GM12891 (cell line): ENCODE measurements at regions not wholly inside any gene's neighbourhood (a gene's known extent, or its start where the extent isn't known, plus 50 kb on each side); places are given as distances from the start of the nearest gene placed in this dataset.

Experiments
- PAX5 ChIP-seq: IDR thresholded peaks from 2 replicates; pipeline ENCODE4 v1.6.1; 2011; ENCODE audit warnings: low read length, moderate library complexity, mild to moderate bottlenecking; ENCODE audit not compliant: insufficient read depth, severe bottlenecking
- POLR2A ChIP-seq: IDR thresholded peaks from 2 replicates; pipeline ENCODE4 v1.6.1; 2011; ENCODE audit warnings: low read depth, low read length, control low read depth
- POLR2AphosphoS5 ChIP-seq: IDR thresholded peaks from 2 replicates; pipeline ENCODE4 v1.6.1; 2011; ENCODE audit warnings: low read depth, low read length, control low read depth

DNA sequence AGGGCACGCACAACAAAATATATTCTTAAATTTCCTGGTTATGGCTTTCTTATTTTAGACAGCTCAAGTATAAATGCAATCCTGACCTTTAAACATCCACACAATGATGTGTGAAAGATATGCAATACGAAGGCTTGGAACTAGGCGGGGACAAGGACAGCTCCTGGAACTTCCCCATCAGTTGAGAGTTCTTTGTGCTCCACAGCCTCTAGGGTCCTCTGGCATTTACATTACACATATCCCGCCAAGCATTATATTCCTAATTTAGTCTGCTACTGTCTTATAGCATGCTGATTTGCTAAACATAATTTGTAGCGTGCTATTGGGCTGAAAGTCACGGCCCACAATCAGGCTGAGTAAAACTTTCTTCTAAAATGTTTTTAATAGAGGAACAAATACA, 74.4 kb downstream of the FTHL17 start:
- TF ChIP-seq POLR2A (no peak), PAX5 (no peak), POLR2AphosphoS5 (no peak)
